ENCODE measurements at regions not wholly inside any gene's neighbourhood (a gene's known extent, or its start where the extent isn't known, plus 50 kb on each side); places are given as distances from the start of the nearest gene placed in this dataset.

DNA sequence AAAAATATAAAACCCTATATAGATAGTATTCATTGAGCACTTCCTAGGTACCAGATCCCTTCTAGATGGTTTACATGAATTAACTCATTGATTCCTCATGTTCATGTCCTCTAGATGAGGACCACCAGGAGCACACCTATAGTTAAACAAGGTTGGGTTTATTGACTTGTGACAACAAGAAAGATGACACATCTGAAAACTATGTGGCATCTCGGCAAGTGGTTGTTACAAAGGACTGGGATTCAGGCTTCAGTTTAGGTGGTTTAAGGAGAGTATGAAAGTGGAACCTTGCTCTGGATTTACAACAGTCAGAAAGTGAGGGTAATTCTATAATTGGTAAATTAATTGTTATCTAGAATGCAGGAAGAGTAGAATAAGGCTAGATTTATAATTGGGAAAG lies 99.0 kb upstream of the PHF14 start:
- H3K4me3 ChIP-seq (ENCODE audit: low read length in 3 of 3): no peak overlapping the region

DNA sequence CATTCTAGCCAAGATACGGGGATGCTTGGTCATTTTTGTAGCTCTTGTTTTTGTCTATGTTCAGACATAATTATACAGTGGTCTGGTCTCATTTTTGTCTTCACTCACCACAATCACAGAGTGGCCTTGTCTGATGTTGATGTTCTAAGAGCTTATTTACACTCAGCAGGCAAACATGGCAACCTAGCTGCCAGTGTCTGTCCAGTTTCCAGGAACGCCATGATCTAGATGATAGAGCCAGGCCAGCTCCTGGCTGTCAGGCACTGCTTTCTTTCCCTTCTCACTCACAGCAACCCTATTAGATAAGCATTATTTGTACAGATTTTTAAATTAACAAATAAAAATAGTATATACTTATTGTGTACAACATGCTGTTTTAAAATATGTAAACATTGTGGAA lies 98.6 kb upstream of the PHF14 start:
- Histone ChIP-seq H3K4me3 (ENCODE audit: low read length in 3 of 3) (no peak overlapping the region), H3K4me1 (ENCODE audit: control insufficient read depth in 3 of 3, insufficient read depth in 3 of 3, low read length in 3 of 3) (no peaks in the 10 kb centered on the region), H3K27me3 (ENCODE audit: control insufficient read depth in 3 of 3, insufficient read depth in 3 of 3, low read length in 3 of 3) (no peaks in the 10 kb centered on the region), H3K27ac (ENCODE audit: low read depth, low read length) (no peak overlapping the region), H3K36me3 (ENCODE audit: control insufficient read depth in 3 of 3, insufficient read depth in 3 of 3, low read length in 3 of 3) (no peaks in the 10 kb centered on the region), H3K9me3 (ENCODE audit: control insufficient read depth in 3 of 3, low read length in 3 of 3) (no peaks in the 10 kb centered on the region), H3K9ac (ENCODE audit: low read depth in 1 of 3, low read length in 3 of 3) (no peak overlapping the region)

More for the DNA sequence above, 99.0 kb upstream of the PHF14 start:
- Histone ChIP-seq H3K9ac (ENCODE audit: low read depth in 1 of 3, low read length in 3 of 3) (no peak overlapping the region), H3K36me3 (ENCODE audit: control insufficient read depth in 3 of 3, insufficient read depth in 3 of 3, low read length in 3 of 3) (no peaks in the 10 kb centered on the region), H3K27ac (ENCODE audit: low read depth, low read length) (no peak overlapping the region), H3K27me3 (ENCODE audit: control insufficient read depth in 3 of 3, insufficient read depth in 3 of 3, low read length in 3 of 3) (no peaks in the 10 kb centered on the region), H3K4me1 (ENCODE audit: control insufficient read depth in 3 of 3, insufficient read depth in 3 of 3, low read length in 3 of 3) (no peaks in the 10 kb centered on the region), H3K9me3 (ENCODE audit: control insufficient read depth in 3 of 3, low read length in 3 of 3) (no peaks in the 10 kb centered on the region)

DNA sequence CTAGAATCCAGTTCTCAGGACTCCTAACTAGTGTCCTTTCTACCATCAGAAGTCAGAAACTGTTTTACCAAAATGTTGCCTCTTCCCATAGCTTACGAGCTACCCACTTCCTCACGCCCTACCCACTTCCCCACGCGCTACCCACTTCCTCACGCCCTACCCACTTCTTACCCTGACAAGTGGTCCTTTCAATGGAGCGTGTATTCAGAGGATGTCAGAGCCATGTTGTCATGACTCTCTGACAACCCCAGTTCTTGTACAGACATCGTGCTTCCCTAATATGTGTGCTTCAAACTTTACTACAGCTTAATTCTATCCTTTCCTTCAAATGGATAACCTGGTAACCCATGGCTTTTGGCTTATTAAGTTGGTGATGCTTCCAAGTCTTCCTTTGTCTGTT lies 84.8 kb upstream of the PHF14 start:
- Histone ChIP-seq H3K4me1 (ENCODE audit: control insufficient read depth in 3 of 3, insufficient read depth in 3 of 3, low read length in 3 of 3) (no peaks in the 10 kb centered on the region), H3K9ac (ENCODE audit: low read depth in 1 of 3, low read length in 3 of 3) (no peak overlapping the region), H3K36me3 (ENCODE audit: control insufficient read depth in 3 of 3, insufficient read depth in 3 of 3, low read length in 3 of 3) (no peaks in the 10 kb centered on the region), H3K27me3 (ENCODE audit: control insufficient read depth in 3 of 3, insufficient read depth in 3 of 3, low read length in 3 of 3) (no peaks in the 10 kb centered on the region), H3K27ac (ENCODE audit: low read depth, low read length) (no peak overlapping the region), H3K4me3 (ENCODE audit: low read length in 3 of 3) (no peak overlapping the region), H3K9me3 (ENCODE audit: control insufficient read depth in 3 of 3, low read length in 3 of 3) (no peaks in the 10 kb centered on the region)

DNA sequence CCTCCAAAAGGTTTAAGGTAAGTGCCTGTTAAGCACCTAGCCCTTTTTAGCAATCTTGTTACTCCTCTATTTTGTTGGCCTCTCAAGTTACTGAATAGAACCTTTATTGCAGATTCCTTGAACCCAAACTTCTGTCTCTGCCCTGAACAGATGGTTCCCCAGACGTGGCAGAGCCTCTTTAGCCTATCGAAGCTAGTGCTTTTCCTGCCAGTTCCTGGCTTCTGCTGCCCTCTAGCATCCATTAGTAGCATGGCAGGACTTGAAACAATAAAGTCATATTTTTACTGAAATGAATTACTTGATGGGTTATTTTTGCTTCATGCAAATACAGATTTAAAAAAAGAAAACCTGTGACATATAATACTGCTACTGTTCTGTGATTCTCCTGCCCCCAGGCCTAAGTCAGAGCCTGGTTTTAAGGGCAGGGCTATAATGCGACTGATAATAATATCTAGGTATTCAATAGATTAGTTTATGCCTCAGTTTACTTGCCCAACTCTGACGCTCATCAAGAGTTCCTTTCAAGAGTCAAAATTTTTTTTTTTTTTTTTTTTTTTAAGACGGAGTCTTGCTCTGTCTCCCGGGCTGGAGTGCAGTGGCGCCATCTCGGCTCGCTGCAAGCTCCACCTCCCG lies 84.3 kb upstream of the PHF14 start:
- H3K9ac ChIP-seq (ENCODE audit: low read depth in 1 of 3, low read length in 3 of 3): no peak overlapping the region
- H3K36me3 ChIP-seq (ENCODE audit: control insufficient read depth in 3 of 3, insufficient read depth in 3 of 3, low read length in 3 of 3): no peaks in the 10 kb centered on the region
- no peaks in the 10 kb centered on the region for H3K9me3 ChIP-seq (ENCODE audit: control insufficient read depth in 3 of 3, low read length in 3 of 3)
- H3K27me3 ChIP-seq (ENCODE audit: control insufficient read depth in 3 of 3, insufficient read depth in 3 of 3, low read length in 3 of 3): no peaks in the 10 kb centered on the region
- H3K4me1 ChIP-seq (ENCODE audit: control insufficient read depth in 3 of 3, insufficient read depth in 3 of 3, low read length in 3 of 3): no peaks in the 10 kb centered on the region
- no peak overlapping the region for H3K4me3 ChIP-seq (ENCODE audit: low read length in 3 of 3)
- H3K27ac ChIP-seq (ENCODE audit: low read depth, low read length): no peak overlapping the region

DNA sequence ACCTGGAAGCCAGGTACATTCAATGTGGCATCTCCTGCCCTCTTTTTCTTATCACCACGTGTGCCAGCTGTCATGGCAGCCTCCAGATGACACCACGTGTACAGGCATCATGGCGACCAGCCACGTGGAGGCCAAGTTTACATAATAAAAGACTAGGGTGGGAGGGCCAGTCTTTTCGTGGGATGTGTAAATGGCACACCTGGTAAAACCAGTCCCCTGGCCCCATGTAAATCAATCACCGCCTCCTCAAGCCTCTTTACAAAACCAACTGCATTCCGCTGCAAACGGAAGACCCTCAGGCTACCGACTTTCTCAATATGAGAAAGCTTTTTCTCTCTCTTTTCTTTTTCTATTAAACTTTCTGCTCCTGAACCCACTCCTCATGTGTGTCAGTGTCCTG lies 65.1 kb upstream of the PHF14 start:
- Histone ChIP-seq H3K27ac (ENCODE audit: low read depth, low read length) (no peak overlapping the region), H3K27me3 (ENCODE audit: control insufficient read depth in 3 of 3, insufficient read depth in 3 of 3, low read length in 3 of 3) (no peaks in the 10 kb centered on the region), H3K4me3 (ENCODE audit: low read length in 3 of 3) (no peak overlapping the region), H3K9ac (ENCODE audit: low read depth in 1 of 3, low read length in 3 of 3) (no peak overlapping the region), H3K36me3 (ENCODE audit: control insufficient read depth in 3 of 3, insufficient read depth in 3 of 3, low read length in 3 of 3) (no peaks in the 10 kb centered on the region), H3K4me1 (ENCODE audit: control insufficient read depth in 3 of 3, insufficient read depth in 3 of 3, low read length in 3 of 3) (no peaks in the 10 kb centered on the region), H3K9me3 (ENCODE audit: control insufficient read depth in 3 of 3, low read length in 3 of 3) (peaks cover 0 to 14% (median 0%) of the 10 kb centered on the region in 3 donors)

DNA sequence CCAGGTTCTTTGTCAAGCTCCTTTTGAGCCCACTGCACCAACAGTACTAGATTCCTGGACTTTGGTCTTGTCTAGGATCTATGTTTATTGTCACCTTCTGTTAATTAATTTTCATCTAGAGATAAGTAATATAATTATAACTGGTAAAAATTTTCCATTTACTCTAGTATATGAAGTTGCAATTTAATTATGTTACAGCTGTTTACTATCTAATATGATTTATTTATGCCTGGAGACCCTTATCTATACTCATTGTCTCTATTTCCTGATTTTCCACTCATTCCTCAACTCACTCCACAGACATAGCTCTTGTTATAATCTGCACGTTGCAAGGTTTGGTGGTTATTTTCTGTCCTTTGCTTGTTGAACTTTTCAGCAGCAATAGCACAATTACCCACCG lies 63.2 kb upstream of the PHF14 start:
- Histone ChIP-seq H3K36me3 (ENCODE audit: control insufficient read depth in 3 of 3, insufficient read depth in 3 of 3, low read length in 3 of 3) (no peaks in the 10 kb centered on the region), H3K9me3 (ENCODE audit: control insufficient read depth in 3 of 3, low read length in 3 of 3) (peaks cover 0 to 14% (median 0%) of the 10 kb centered on the region in 3 donors), H3K9ac (ENCODE audit: low read depth in 1 of 3, low read length in 3 of 3) (no peak overlapping the region), H3K4me3 (ENCODE audit: low read length in 3 of 3) (no peak overlapping the region), H3K27ac (ENCODE audit: low read depth, low read length) (no peak overlapping the region), H3K27me3 (ENCODE audit: control insufficient read depth in 3 of 3, insufficient read depth in 3 of 3, low read length in 3 of 3) (no peaks in the 10 kb centered on the region), H3K4me1 (ENCODE audit: control insufficient read depth in 3 of 3, insufficient read depth in 3 of 3, low read length in 3 of 3) (no peaks in the 10 kb centered on the region)

DNA sequence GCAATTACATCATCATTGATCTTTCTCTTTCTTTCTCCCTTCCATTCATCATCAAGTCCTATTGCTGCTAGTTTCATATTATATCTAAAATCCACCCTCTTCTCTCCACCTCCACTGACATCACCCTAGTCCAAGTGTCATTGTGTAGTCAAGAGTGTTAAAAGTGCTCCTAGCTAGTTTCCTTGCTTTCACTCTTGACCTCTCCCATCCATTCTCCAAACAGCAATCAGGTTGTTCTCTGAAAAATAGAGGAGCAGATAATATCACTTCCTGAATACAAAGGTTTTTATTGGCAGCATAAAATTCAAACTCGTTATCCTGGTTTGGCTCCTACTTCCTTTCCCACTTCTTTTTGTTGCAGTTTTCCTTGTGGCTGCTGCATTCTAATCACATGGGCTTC lies 61.6 kb upstream of the PHF14 start:
- H3K4me3 ChIP-seq (ENCODE audit: low read length in 3 of 3): no peak overlapping the region
- no peak overlapping the region for H3K27ac ChIP-seq (ENCODE audit: low read depth, low read length)
- no peaks in the 10 kb centered on the region for H3K4me1 ChIP-seq (ENCODE audit: control insufficient read depth in 3 of 3, insufficient read depth in 3 of 3, low read length in 3 of 3)
- no peaks in the 10 kb centered on the region for H3K36me3 ChIP-seq (ENCODE audit: control insufficient read depth in 3 of 3, insufficient read depth in 3 of 3, low read length in 3 of 3)
- no peak overlapping the region for H3K9ac ChIP-seq (ENCODE audit: low read depth in 1 of 3, low read length in 3 of 3)
- H3K9me3 ChIP-seq (ENCODE audit: control insufficient read depth in 3 of 3, low read length in 3 of 3): peaks cover 0 to 14% (median 0%) of the 10 kb centered on the region in 3 donors
- no peaks in the 10 kb centered on the region for H3K27me3 ChIP-seq (ENCODE audit: control insufficient read depth in 3 of 3, insufficient read depth in 3 of 3, low read length in 3 of 3)

DNA sequence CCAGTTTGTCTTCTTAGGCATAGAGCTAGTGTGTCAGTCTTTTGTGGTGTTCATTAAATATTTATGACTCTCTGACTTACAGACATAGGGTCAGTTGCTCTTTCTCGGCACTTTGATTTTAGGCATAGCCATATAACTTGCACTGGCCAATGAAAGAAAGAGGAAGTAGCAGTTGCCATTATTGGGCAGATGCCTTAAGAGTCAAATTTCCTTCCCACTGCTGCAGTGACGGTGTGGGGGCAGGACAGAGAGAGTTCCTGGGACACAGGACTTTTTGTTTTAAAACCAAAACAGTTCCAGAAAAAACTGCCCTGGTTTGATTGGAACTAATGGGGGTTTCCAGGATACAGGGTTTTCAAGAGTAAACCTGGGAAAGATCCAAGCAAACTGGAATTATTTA lies 60.2 kb upstream of the PHF14 start:
- H3K4me3 ChIP-seq (ENCODE audit: low read length in 3 of 3): no peak overlapping the region
- peaks cover 0 to 14% (median 0%) of the 10 kb centered on the region in 3 donors for H3K9me3 ChIP-seq (ENCODE audit: control insufficient read depth in 3 of 3, low read length in 3 of 3)
- no peak overlapping the region for H3K27ac ChIP-seq (ENCODE audit: low read depth, low read length)

DNA sequence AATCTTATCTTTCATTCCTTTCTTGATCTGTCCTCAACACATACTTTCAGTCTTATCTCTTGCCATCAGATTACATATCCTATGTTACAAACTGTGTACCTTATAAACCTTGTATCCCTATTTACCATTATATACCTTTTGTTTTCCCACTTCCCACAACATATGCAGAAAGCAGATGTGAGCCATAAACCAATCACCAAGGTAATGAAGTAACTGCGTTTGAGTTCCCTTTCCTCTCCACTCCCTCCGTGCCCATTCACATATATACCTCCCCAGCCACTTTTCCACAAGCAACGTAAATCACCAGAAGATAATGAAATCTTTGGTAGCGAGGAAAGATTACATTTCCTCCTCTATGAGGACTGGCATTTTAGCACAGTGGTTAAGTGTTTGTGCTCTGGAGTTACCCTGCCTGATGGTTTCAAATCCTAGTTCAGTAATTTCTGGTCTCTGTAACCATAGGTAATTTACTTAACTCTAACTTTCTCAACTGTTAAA lies 55.5 kb upstream of the PHF14 start:
- Histone ChIP-seq H3K36me3 (ENCODE audit: control insufficient read depth in 3 of 3, insufficient read depth in 3 of 3, low read length in 3 of 3) (no peaks in the 10 kb centered on the region), H3K27me3 (ENCODE audit: control insufficient read depth in 3 of 3, insufficient read depth in 3 of 3, low read length in 3 of 3) (no peaks in the 10 kb centered on the region), H3K4me1 (ENCODE audit: control insufficient read depth in 3 of 3, insufficient read depth in 3 of 3, low read length in 3 of 3) (no peaks in the 10 kb centered on the region), H3K27ac (ENCODE audit: low read depth, low read length) (no peak overlapping the region), H3K9me3 (ENCODE audit: control insufficient read depth in 3 of 3, low read length in 3 of 3) (no peaks in the 10 kb centered on the region), H3K9ac (ENCODE audit: low read depth in 1 of 3, low read length in 3 of 3) (no peak overlapping the region), H3K4me3 (ENCODE audit: low read length in 3 of 3) (no peak overlapping the region)

More for the DNA sequence above, 60.2 kb upstream of the PHF14 start:
- Histone ChIP-seq H3K36me3 (ENCODE audit: control insufficient read depth in 3 of 3, insufficient read depth in 3 of 3, low read length in 3 of 3) (no peaks in the 10 kb centered on the region), H3K27me3 (ENCODE audit: control insufficient read depth in 3 of 3, insufficient read depth in 3 of 3, low read length in 3 of 3) (no peaks in the 10 kb centered on the region), H3K9ac (ENCODE audit: low read depth in 1 of 3, low read length in 3 of 3) (no peak overlapping the region), H3K4me1 (ENCODE audit: control insufficient read depth in 3 of 3, insufficient read depth in 3 of 3, low read length in 3 of 3) (no peaks in the 10 kb centered on the region)

DNA sequence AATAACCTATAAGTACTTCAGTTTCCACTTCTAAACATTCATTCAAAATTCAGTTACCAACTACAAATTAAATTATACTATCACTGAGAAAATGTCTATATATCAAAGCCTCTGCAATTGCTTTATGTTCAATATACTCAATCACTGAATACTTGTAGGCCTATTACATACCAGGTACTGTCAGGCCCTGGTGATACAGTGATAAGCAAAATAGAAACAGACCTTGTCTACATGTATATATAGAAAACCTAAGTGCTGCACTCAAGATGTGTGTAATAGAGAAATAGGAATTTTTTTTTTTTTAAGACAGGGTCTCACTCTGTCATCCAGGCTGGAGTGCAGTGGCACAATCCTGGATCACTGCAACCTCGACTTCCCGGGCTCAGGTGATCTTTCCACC lies 53.7 kb upstream of the PHF14 start:
- H3K36me3 ChIP-seq (ENCODE audit: control insufficient read depth in 3 of 3, insufficient read depth in 3 of 3, low read length in 3 of 3): no peaks in the 10 kb centered on the region
- no peak overlapping the region for H3K9ac ChIP-seq (ENCODE audit: low read depth in 1 of 3, low read length in 3 of 3)
- H3K9me3 ChIP-seq (ENCODE audit: control insufficient read depth in 3 of 3, low read length in 3 of 3): no peaks in the 10 kb centered on the region
- no peak overlapping the region for H3K4me3 ChIP-seq (ENCODE audit: low read length in 3 of 3)
- H3K4me1 ChIP-seq (ENCODE audit: control insufficient read depth in 3 of 3, insufficient read depth in 3 of 3, low read length in 3 of 3): no peaks in the 10 kb centered on the region
- no peak overlapping the region for H3K27ac ChIP-seq (ENCODE audit: low read depth, low read length)
- H3K27me3 ChIP-seq (ENCODE audit: control insufficient read depth in 3 of 3, insufficient read depth in 3 of 3, low read length in 3 of 3): no peaks in the 10 kb centered on the region

All from skeletal muscle tissue (tissue), 3 donors.